ENCODE measurements at regions not wholly inside any gene's neighbourhood (a gene's known extent, or its start where the extent isn't known, plus 50 kb on each side); places are given as distances from the start of the nearest gene placed in this dataset.

GRCh38 chr3:150210461-150211110 lies 197.5 kb upstream of the TSC22D2 start:
- no peak overlapping the region for H3K27ac ChIP-seq (ENCODE audit: low read depth in 1 of 2, low read length in 2 of 2)
- no peak for ATAC-seq (ENCODE audit: poor library complexity)
- no peak overlapping the region for H3K27ac Mint-ChIP-seq
- H3K27me3 Mint-ChIP-seq: peaks cover 38% of the 10 kb centered on the region
- H3K4me1 Mint-ChIP-seq (ENCODE audit: low read depth): no peaks in the 10 kb centered on the region
- CTCF ChIA-PET: no interaction called here
- no peak for DNase-seq
- peaks cover 6 to 22% of the 10 kb centered on the region in 2 experiments for H3K27me3 ChIP-seq (ENCODE audit: control insufficient read depth in 1 of 2, insufficient read depth in 2 of 2, low read length in 2 of 2)
- TF ChIP-seq CTCF (IDR thresholded peaks at IDR 0.05): no peak
- H3K9me3 Mint-ChIP-seq: no peaks in the 10 kb centered on the region
- no peaks in the 10 kb centered on the region for H3K36me3 Mint-ChIP-seq (ENCODE audit: low read depth)
- H3K9me3 ChIP-seq (ENCODE audit: control insufficient read depth in 1 of 2, insufficient read depth in 1 of 2, low read length in 2 of 2): no peaks in the 10 kb centered on the region
- intact Hi-C loops (cut with DNase I, micrococcal nuclease): no loop called here
- H3K36me3 ChIP-seq (ENCODE audit: insufficient read depth, low read length): no peaks in the 10 kb centered on the region
- no peaks in the 10 kb centered on the region for H3K4me1 ChIP-seq (ENCODE audit: insufficient read depth, low read length)
- POLR2A ChIA-PET: interaction anchor here (1.6 kb wide), 1 partner anchor 10 kb away, joined by 4 read pairs; no protein-coding TSS in a partner anchor
- H3K4me3 Mint-ChIP-seq: no peak overlapping the region
- H3K4me3 ChIP-seq (ENCODE audit: low read length): no peak overlapping the region

DNA sequence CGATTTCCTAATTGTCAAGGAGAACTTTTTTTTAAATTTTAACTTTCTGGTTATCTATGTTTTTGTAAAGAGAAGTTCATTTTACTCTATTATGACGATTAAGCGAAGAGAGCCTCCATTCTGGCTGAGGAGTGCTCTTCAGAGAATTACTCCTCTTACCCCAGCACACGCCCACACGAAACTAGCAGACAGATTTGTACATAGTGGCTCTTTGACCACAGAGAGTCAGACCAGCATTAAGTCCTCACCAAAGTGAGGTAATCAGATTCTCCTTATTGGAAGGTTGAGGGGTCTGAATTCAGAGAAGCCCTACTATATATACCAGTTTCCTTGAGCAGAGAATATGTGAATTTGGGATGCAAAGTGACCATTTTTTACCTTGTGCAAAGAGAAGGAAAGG lies 204.8 kb upstream of the TSC22D2 start:
- Mint-ChIP-seq H3K4me1 (ENCODE audit: low read depth) (no peaks in the 10 kb centered on the region), H3K4me3 (no peak overlapping the region), H3K9me3 (no peaks in the 10 kb centered on the region), H3K36me3 (ENCODE audit: low read depth) (no peaks in the 10 kb centered on the region), H3K27me3 (peaks cover 32% of the 10 kb centered on the region), H3K27ac (no peak overlapping the region)
- no peak for TF ChIP-seq CTCF (IDR thresholded peaks at IDR 0.05)
- ChIA-PET CTCF (no interaction called here), POLR2A (no interaction called here)
- Histone ChIP-seq H3K9me3 (ENCODE audit: control insufficient read depth in 1 of 2, insufficient read depth in 1 of 2, low read length in 2 of 2) (no peaks in the 10 kb centered on the region), H3K36me3 (ENCODE audit: insufficient read depth, low read length) (no peaks in the 10 kb centered on the region), H3K27ac (ENCODE audit: low read depth in 1 of 2, low read length in 2 of 2) (no peak overlapping the region), H3K4me3 (ENCODE audit: low read length) (no peak overlapping the region), H3K4me1 (ENCODE audit: insufficient read depth, low read length) (no peaks in the 10 kb centered on the region), H3K27me3 (ENCODE audit: control insufficient read depth in 1 of 2, insufficient read depth in 2 of 2, low read length in 2 of 2) (peaks cover 0 to 9% of the 10 kb centered on the region in 2 experiments)
- DNase-seq (no peak), ATAC-seq (ENCODE audit: poor library complexity) (no peak)
- intact Hi-C loops (cut with DNase I, micrococcal nuclease): no loop called here

DNA sequence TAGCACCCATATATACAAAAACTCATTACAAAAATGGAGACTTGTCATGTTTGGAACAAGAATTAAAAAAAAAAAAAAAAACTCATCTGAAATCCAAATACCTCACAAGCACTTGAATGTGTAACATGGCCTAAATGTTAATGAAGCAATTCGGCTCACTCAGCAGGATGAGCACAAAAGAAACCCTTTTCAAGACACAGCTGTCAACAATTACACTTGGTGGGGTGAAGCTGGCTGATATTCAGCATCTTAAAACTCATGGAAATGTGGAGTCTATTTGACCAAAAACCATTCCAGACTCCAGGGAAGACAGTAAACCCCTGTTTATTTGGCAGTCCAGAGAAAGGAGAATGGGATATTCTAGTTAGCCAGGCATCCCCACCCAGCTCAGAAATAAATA lies 205.4 kb upstream of the TSC22D2 start:
- intact Hi-C loops (cut with DNase I, micrococcal nuclease): no loop called here
- DNase-seq (no peak), ATAC-seq (ENCODE audit: poor library complexity) (no peak)
- H3K27ac ChIP-seq (ENCODE audit: low read depth in 1 of 2, low read length in 2 of 2): no peak overlapping the region
- H3K27me3 ChIP-seq (ENCODE audit: control insufficient read depth in 1 of 2, insufficient read depth in 2 of 2, low read length in 2 of 2): peaks cover 0 to 12% of the 10 kb centered on the region in 2 experiments
- Mint-ChIP-seq H3K27ac (no peak overlapping the region), H3K4me1 (ENCODE audit: low read depth) (no peaks in the 10 kb centered on the region), H3K27me3 (peaks cover 28% of the 10 kb centered on the region), H3K9me3 (no peaks in the 10 kb centered on the region), H3K36me3 (ENCODE audit: low read depth) (no peaks in the 10 kb centered on the region), H3K4me3 (no peak overlapping the region)
- H3K4me1 ChIP-seq (ENCODE audit: insufficient read depth, low read length): no peaks in the 10 kb centered on the region
- H3K9me3 ChIP-seq (ENCODE audit: control insufficient read depth in 1 of 2, insufficient read depth in 1 of 2, low read length in 2 of 2): no peaks in the 10 kb centered on the region
- POLR2A ChIA-PET: no interaction called here
- TF ChIP-seq CTCF (IDR thresholded peaks at IDR 0.05): no peak
- CTCF ChIA-PET: no interaction called here
- H3K4me3 ChIP-seq (ENCODE audit: low read length): no peak overlapping the region
- no peaks in the 10 kb centered on the region for H3K36me3 ChIP-seq (ENCODE audit: insufficient read depth, low read length)
